K562 (cell line): ENCODE measurements at regions not wholly inside any gene's neighbourhood (a gene's known extent, or its start where the extent isn't known, plus 50 kb on each side); places are given as distances from the start of the nearest gene placed in this dataset.

Source experiments
- CHD2 ChIP-seq: IDR thresholded peaks from 2 replicates; pipeline ENCODE4 v1.6.1; 2011; ENCODE audit warnings: low read depth, low read length
- FOXM1 ChIP-seq, 2 experiments: fragments of 450-650 bp in 1 of 2; sonication (generic) in 1 of 2; formaldehyde crosslinking in 1 of 2; IDR thresholded peaks; 2 replicates each; pipeline versions ENCODE4 v1.6.1 to v1.9.0; 2017 to 2022; ENCODE audit warnings: low read depth in 2 of 2, mild to moderate bottlenecking in 2 of 2, missing genetic modification reagents in 1 of 2, moderate library complexity in 1 of 2
- HNRNPL ChIP-seq: fragments of 200-400 bp; formaldehyde crosslinking; IDR thresholded peaks from 2 replicates; pipeline ENCODE4 v1.6.1; 2017; ENCODE audit warnings: low read depth, mild to moderate bottlenecking, low read length
- TF ChIP-seq, protein P1 (sequence below): sonication (generic); formaldehyde crosslinking; IDR thresholded peaks from 2 replicates; pipeline ENCODE4 v1.8.0; 2023; ENCODE audit warnings: mild to moderate bottlenecking, missing genetic modification reagents
- TF ChIP-seq, protein P2 (sequence below): fragments of 250-450 bp; sonication (Bioruptor Pico); IDR thresholded peaks from 2 replicates; pipeline ENCODE4 v1.4.0; 2020; ENCODE audit warnings: mild to moderate bottlenecking, moderate library complexity
- TF ChIP-seq, protein P3 (sequence below), 3 experiments: IDR thresholded peaks in 2 of 3; conservative IDR thresholded peaks in 1 of 3; 2 replicates each; pipeline ENCODE4 v1.5.1; 2011 to 2012; ENCODE audit warnings: low read length in 3 of 3, mild to moderate bottlenecking in 3 of 3, control low read depth in 2 of 3, improper control_type of control experiment in 1 of 3, inconsistent platforms in 1 of 3, low read depth in 1 of 3, mixed read lengths in 1 of 3, moderate library complexity in 1 of 3; ENCODE audit not compliant: insufficient read depth in 2 of 3

DNA sequence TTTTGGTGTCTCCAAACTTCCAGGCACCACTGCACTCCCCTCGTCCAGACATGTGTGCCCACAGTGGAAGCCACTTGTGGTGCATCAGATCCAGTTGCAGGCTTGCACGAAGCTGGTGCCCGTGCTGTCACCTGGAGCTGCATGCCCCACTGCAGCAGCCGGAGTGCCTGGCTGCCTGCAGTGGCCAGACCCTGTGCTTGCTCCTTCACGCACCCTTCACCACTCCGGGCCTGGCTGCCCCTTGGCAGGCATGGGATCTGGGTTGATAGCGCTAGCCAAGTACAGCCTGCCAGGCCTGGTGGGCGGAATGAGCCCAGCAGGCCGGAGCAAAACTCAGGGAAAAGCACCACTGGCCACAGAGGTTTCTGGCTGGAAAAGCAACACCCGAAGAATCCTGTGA, 50.2 kb upstream of the SHISA3 start:
- TF ChIP-seq CHD2 (no peak), HNRNPL (no peak), FOXM1 (IDR thresholded peaks at IDR 0.05; ENCODE audit: low read depth) (no peak), FOXM1 (CRISPR knock-in tag; IDR thresholded peaks at IDR 0.05; ENCODE audit: low read depth) (no peak)
- TF ChIP-seq, protein P1, sequence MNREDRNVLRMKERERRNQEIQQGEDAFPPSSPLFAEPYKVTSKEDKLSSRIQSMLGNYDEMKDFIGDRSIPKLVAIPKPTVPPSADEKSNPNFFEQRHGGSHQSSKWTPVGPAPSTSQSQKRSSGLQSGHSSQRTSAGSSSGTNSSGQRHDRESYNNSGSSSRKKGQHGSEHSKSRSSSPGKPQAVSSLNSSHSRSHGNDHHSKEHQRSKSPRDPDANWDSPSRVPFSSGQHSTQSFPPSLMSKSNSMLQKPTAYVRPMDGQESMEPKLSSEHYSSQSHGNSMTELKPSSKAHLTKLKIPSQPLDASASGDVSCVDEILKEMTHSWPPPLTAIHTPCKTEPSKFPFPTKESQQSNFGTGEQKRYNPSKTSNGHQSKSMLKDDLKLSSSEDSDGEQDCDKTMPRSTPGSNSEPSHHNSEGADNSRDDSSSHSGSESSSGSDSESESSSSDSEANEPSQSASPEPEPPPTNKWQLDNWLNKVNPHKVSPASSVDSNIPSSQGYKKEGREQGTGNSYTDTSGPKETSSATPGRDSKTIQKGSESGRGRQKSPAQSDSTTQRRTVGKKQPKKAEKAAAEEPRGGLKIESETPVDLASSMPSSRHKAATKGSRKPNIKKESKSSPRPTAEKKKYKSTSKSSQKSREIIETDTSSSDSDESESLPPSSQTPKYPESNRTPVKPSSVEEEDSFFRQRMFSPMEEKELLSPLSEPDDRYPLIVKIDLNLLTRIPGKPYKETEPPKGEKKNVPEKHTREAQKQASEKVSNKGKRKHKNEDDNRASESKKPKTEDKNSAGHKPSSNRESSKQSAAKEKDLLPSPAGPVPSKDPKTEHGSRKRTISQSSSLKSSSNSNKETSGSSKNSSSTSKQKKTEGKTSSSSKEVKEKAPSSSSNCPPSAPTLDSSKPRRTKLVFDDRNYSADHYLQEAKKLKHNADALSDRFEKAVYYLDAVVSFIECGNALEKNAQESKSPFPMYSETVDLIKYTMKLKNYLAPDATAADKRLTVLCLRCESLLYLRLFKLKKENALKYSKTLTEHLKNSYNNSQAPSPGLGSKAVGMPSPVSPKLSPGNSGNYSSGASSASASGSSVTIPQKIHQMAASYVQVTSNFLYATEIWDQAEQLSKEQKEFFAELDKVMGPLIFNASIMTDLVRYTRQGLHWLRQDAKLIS (CRISPR knock-in tag) = no peak
- TF ChIP-seq, protein P2, sequence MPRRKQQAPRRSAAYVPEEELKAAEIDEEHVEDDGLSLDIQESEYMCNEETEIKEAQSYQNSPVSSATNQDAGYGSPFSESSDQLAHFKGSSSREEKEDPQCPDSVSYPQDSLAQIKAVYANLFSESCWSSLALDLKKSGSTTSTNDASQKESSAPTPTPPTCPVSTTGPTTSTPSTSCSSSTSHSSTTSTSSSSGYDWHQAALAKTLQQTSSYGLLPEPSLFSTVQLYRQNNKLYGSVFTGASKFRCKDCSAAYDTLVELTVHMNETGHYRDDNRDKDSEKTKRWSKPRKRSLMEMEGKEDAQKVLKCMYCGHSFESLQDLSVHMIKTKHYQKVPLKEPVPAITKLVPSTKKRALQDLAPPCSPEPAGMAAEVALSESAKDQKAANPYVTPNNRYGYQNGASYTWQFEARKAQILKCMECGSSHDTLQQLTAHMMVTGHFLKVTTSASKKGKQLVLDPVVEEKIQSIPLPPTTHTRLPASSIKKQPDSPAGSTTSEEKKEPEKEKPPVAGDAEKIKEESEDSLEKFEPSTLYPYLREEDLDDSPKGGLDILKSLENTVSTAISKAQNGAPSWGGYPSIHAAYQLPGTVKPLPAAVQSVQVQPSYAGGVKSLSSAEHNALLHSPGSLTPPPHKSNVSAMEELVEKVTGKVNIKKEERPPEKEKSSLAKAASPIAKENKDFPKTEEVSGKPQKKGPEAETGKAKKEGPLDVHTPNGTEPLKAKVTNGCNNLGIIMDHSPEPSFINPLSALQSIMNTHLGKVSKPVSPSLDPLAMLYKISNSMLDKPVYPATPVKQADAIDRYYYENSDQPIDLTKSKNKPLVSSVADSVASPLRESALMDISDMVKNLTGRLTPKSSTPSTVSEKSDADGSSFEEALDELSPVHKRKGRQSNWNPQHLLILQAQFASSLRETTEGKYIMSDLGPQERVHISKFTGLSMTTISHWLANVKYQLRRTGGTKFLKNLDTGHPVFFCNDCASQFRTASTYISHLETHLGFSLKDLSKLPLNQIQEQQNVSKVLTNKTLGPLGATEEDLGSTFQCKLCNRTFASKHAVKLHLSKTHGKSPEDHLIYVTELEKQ (CRISPR knock-in tag) = no peak
- TF ChIP-seq, protein P3, sequence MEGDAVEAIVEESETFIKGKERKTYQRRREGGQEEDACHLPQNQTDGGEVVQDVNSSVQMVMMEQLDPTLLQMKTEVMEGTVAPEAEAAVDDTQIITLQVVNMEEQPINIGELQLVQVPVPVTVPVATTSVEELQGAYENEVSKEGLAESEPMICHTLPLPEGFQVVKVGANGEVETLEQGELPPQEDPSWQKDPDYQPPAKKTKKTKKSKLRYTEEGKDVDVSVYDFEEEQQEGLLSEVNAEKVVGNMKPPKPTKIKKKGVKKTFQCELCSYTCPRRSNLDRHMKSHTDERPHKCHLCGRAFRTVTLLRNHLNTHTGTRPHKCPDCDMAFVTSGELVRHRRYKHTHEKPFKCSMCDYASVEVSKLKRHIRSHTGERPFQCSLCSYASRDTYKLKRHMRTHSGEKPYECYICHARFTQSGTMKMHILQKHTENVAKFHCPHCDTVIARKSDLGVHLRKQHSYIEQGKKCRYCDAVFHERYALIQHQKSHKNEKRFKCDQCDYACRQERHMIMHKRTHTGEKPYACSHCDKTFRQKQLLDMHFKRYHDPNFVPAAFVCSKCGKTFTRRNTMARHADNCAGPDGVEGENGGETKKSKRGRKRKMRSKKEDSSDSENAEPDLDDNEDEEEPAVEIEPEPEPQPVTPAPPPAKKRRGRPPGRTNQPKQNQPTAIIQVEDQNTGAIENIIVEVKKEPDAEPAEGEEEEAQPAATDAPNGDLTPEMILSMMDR (IDR thresholded peaks at IDR 0.05 in 2 of 3, conservative IDR thresholded peaks at IDR 0.05 in 1 of 3; ENCODE audit: insufficient read depth in 2 of 3, low read depth in 1 of 3, low read length in 3 of 3) = no peak
